H9 (cell line): ENCODE measurements at regions not wholly inside any gene's neighbourhood (a gene's known extent, or its start where the extent isn't known, plus 50 kb on each side); places are given as distances from the start of the nearest gene placed in this dataset.

Source experiments
- DNase-seq: peaks from one replicate; pipeline ENCODE4 v3.0.0-alpha.2; 2017
- H2AFZ ChIP-seq: one replicate; pipeline ENCODE4 v1.6.1; 2013; ENCODE audit warnings: mild to moderate bottlenecking, low read length, control low read depth, moderate library complexity
- H2AK5ac ChIP-seq: 2 replicates; pipeline ENCODE4 v1.6.1; 2013; ENCODE audit warnings: low read length, control low read depth, mixed read lengths; ENCODE audit not compliant: insufficient read length
- H2BK120ac ChIP-seq: one replicate; pipeline ENCODE4 v1.6.1; 2013; ENCODE audit warnings: low read depth, mild to moderate bottlenecking, low read length, control low read depth, inconsistent platforms; ENCODE audit not compliant: poor library complexity, severe bottlenecking
- H2BK12ac ChIP-seq: 2 replicates; pipeline ENCODE4 v1.6.1; 2013; ENCODE audit warnings: low read length, control low read depth, mixed read lengths, low read depth; ENCODE audit not compliant: insufficient read length
- H2BK15ac ChIP-seq: 2 replicates; pipeline ENCODE4 v1.6.1; 2013; ENCODE audit warnings: low read depth, low read length, control low read depth
- H2BK20ac ChIP-seq: one replicate; pipeline ENCODE4 v1.6.1; 2013; ENCODE audit warnings: low read depth, mild to moderate bottlenecking, low read length, control low read depth, inconsistent platforms; ENCODE audit not compliant: poor library complexity, severe bottlenecking
- H2BK5ac ChIP-seq: 2 replicates; pipeline ENCODE4 v1.6.1; 2013; ENCODE audit warnings: low read length, control low read depth, mixed read lengths; ENCODE audit not compliant: insufficient read length
- H3K14ac ChIP-seq: 2 replicates; pipeline ENCODE4 v1.6.1; 2013; ENCODE audit warnings: low read length, control low read depth; ENCODE audit not compliant: insufficient read depth
- H3K18ac ChIP-seq: 2 replicates; pipeline ENCODE4 v1.6.1; 2013; ENCODE audit warnings: low read depth, mild to moderate bottlenecking, mixed read lengths, low read length, control low read depth; ENCODE audit not compliant: insufficient read length
- H3K23ac ChIP-seq: 2 replicates; pipeline ENCODE4 v1.6.1; 2013; ENCODE audit warnings: low read length, control low read depth, mixed read lengths, low read depth; ENCODE audit not compliant: insufficient read length
- H3K23me2 ChIP-seq: 2 replicates; pipeline ENCODE4 v1.6.1; 2013; ENCODE audit warnings: low read depth, mild to moderate bottlenecking, mixed read lengths, low read length, control low read depth; ENCODE audit not compliant: insufficient read length, poor library complexity, severe bottlenecking
- H3K27ac ChIP-seq: 2 replicates; pipeline ENCODE4 v1.5.1; 2013; ENCODE audit warnings: low read length, control low read depth, mixed read lengths, low read depth; ENCODE audit not compliant: insufficient read length
- H3K27me3 ChIP-seq: 2 replicates; pipeline ENCODE4 v1.6.1; 2013; ENCODE audit warnings: low read length, control low read depth, inconsistent platforms; ENCODE audit not compliant: insufficient read depth
- H3K4ac ChIP-seq: 2 replicates; pipeline ENCODE4 v1.6.1; 2013; ENCODE audit warnings: low read depth, mild to moderate bottlenecking, control low read depth, inconsistent platforms, low read length, moderate library complexity
- H3K4me1 ChIP-seq: 2 replicates; pipeline ENCODE4 v1.6.1; 2013; ENCODE audit warnings: low read length, control low read depth, inconsistent platforms; ENCODE audit not compliant: insufficient read depth
- H3K4me2 ChIP-seq: 2 replicates; pipeline ENCODE4 v1.6.1; 2013; ENCODE audit warnings: low read length, control low read depth, mixed read lengths; ENCODE audit not compliant: insufficient read length, insufficient read depth
- H3K56ac ChIP-seq: 2 replicates; pipeline ENCODE4 v1.6.1; 2013; ENCODE audit warnings: low read depth, mild to moderate bottlenecking, mixed read lengths, low read length, control low read depth; ENCODE audit not compliant: insufficient read length
- H3K79me1 ChIP-seq: 2 replicates; pipeline ENCODE4 v1.6.1; 2013; ENCODE audit warnings: low read depth, mild to moderate bottlenecking, moderate library complexity, low read length, control low read depth, inconsistent platforms; ENCODE audit not compliant: insufficient read depth, poor library complexity, severe bottlenecking
- H3K79me2 ChIP-seq: 2 replicates; pipeline ENCODE4 v1.6.1; 2013; ENCODE audit warnings: low read length, control low read depth, inconsistent platforms; ENCODE audit not compliant: insufficient read depth
- H3K9ac ChIP-seq: 2 replicates; pipeline ENCODE4 v1.6.1; 2013; ENCODE audit warnings: low read length, control low read depth, mixed read lengths; ENCODE audit not compliant: insufficient read length; ENCODE audit errors: extremely low read depth
- H3K9me3 ChIP-seq: one replicate; pipeline ENCODE4 v1.6.1; 2013; ENCODE audit warnings: low read depth, low read length, inconsistent platforms; ENCODE audit not compliant: control insufficient read depth
- H3T11ph ChIP-seq: one replicate; pipeline ENCODE4 v1.6.1; 2013; ENCODE audit warnings: mild to moderate bottlenecking, low read length, control low read depth, inconsistent platforms
- H4K20me1 ChIP-seq: one replicate; pipeline ENCODE4 v1.6.1; 2013; ENCODE audit not compliant: control insufficient read depth, insufficient read length, insufficient read depth
- H4K5ac ChIP-seq: 2 replicates; pipeline ENCODE4 v1.6.1; 2013; ENCODE audit warnings: low read depth, mild to moderate bottlenecking, mixed read lengths, low read length, control low read depth; ENCODE audit not compliant: insufficient read length
- H4K8ac ChIP-seq: replicated peaks from 2 replicates; pipeline ENCODE4 v1.6.1; 2013; ENCODE audit warnings: low read length, control low read depth, mixed read lengths, low read depth; ENCODE audit not compliant: insufficient read length
- H4K91ac ChIP-seq: 2 replicates; pipeline ENCODE4 v1.6.1; 2013; ENCODE audit warnings: low read depth, mild to moderate bottlenecking, moderate library complexity, mixed read lengths, low read length, control low read depth; ENCODE audit not compliant: insufficient read length
- H3K27ac Mint-ChIP-seq, 3 experiments: 2 replicates in 2 of 3; 3 replicates in 1 of 3; pipeline ENCODE4 v1.8.0; 2020 to 2021; ENCODE audit warnings: mixed read lengths in 3 of 3, mild to moderate bottlenecking in 1 of 3, moderate library complexity in 1 of 3
- H3K27me3 Mint-ChIP-seq: 2 replicates; pipeline ENCODE4 v1.8.0; 2021; ENCODE audit warnings: low read depth, mild to moderate bottlenecking, moderate library complexity, mixed read lengths
- H3K36me3 Mint-ChIP-seq, 3 experiments: 2 replicates in 2 of 3; 3 replicates in 1 of 3; pipeline ENCODE4 v1.8.0; 2020 to 2021; ENCODE audit warnings: low read depth in 3 of 3, mixed read lengths in 3 of 3; ENCODE audit not compliant: insufficient read depth in 1 of 3
- H3K4me1 Mint-ChIP-seq, 2 experiments: 2 replicates each; pipeline ENCODE4 v1.8.0; 2020; ENCODE audit warnings: mixed read lengths in 2 of 2
- H3K4me3 Mint-ChIP-seq, 2 experiments: 2 replicates in 1 of 2; 3 replicates in 1 of 2; pipeline ENCODE4 v1.8.0; 2020 to 2021; ENCODE audit warnings: mild to moderate bottlenecking in 2 of 2, mixed read lengths in 2 of 2, moderate library complexity in 1 of 2
- H3K9me3 Mint-ChIP-seq, 2 experiments: 2 replicates in 1 of 2; 3 replicates in 1 of 2; pipeline ENCODE4 v1.8.0; 2020; ENCODE audit warnings: mild to moderate bottlenecking in 2 of 2, mixed read lengths in 2 of 2, moderate library complexity in 1 of 2
- CTCF ChIP-seq: fragments of 200-600 bp; sonication (generic); conservative IDR thresholded peaks from 3 replicates; pipeline ENCODE4 v1.8.0; 2021; ENCODE audit warnings: antibody characterized with exemption, mild to moderate bottlenecking
- whole genome bisulfite sequencing: extraction: QIAGEN DNeasy Blood & Tissue Kit; methylation state at CpG from one replicate; pipeline ENCODE4 v1.1.7; 2013; ENCODE audit warnings: missing lambda C conversion rate, low lambda C conversion rate, mixed read lengths; ENCODE audit not compliant: insufficient read length; ENCODE audit errors: extremely low coverage; 5-methylcytosine and 5-hydroxymethylcytosine counted together

- Mint-ChIP-seq H3K4me3 (no peak overlapping the region), H3K9me3 (peaks cover 0 to 5% of the 10 kb centered on the region in 2 experiments; a peak in 2 of 5 replicates), H3K27me3 (peaks cover 2% of the 10 kb centered on the region; the same call in 1 of the 2 replicates), H3K4me1 (no peaks in the 10 kb centered on the region; a peak in 1 of 4 replicates), H3K36me3 (no peaks in the 10 kb centered on the region; a peak in 2 of 7 replicates), H3K27ac (no peak overlapping the region; a peak in 1 of 7 replicates)
- Histone ChIP-seq H3K79me1 (no peaks in the 10 kb centered on the region), H3T11ph (no peak overlapping the region), H3K9ac (no peak overlapping the region), H3K23me2 (no peaks in the 10 kb centered on the region), H2BK15ac (no peak overlapping the region), H2BK20ac (no peak overlapping the region), H3K23ac (no peak overlapping the region), H3K9me3 (no peaks in the 10 kb centered on the region), H3K79me2 (no peaks in the 10 kb centered on the region), H2AFZ (no peak overlapping the region), H2BK12ac (no peak overlapping the region), H4K20me1 (no peaks in the 10 kb centered on the region), H3K4ac (no peak overlapping the region), H4K91ac (no peak overlapping the region), H3K27me3 (no peaks in the 10 kb centered on the region), H3K4me2 (no peak overlapping the region), H4K5ac (no peak overlapping the region), H3K56ac (no peak overlapping the region), H3K27ac (no peak overlapping the region), H3K4me1 (no peaks in the 10 kb centered on the region), H2AK5ac (no peak overlapping the region), H3K14ac (no peak overlapping the region), H2BK5ac (no peak overlapping the region), H4K8ac (no peak overlapping the region), H3K18ac (no peak overlapping the region), H2BK120ac (no peak overlapping the region)
- no peak for TF ChIP-seq CTCF
- WGBS = no CpG with 5 or more reads among the region's 3 CpGs
- DNase-seq = no peak
Measured at GRCh38 chr13:31614073-31614472, 125.3 kb upstream of the RXFP2 start.
